ENCODE measurements at regions not wholly inside any gene's neighbourhood (a gene's known extent, or its start where the extent isn't known, plus 50 kb on each side); places are given as distances from the start of the nearest gene placed in this dataset.

DNA sequence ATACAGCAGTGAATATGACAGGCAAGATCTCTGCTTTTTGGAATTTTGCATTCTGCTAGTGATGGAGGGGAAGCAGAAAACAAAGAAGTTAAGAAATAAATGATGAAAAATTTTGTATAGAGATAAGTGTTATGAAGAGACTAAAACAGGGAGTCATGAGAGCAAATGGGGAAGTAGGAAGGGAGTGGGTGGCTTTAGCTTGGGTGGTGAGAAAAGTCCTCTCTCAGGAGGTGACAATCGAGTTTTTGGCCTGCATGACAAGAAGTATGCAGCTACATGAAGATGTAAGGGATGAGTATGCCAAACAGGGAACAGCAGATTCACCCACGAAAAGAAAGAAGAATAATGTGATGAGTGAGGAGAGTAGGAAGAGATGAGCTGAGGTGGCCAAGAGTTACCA, 80.7 kb upstream of the MPPED2 start:
- TF ChIP-seq ZNF274 (IDR thresholded peaks at IDR 0.05; ENCODE audit: low read depth, low read length) (no peak), YY1 (IDR thresholded peaks at IDR 0.05; ENCODE audit: insufficient read depth, insufficient read length) (no peak)

Data from NT2/D1 (cell line).